Transverse colon (tissue), 4 donors: ENCODE measurements at regions not wholly inside any gene's neighbourhood (a gene's known extent, or its start where the extent isn't known, plus 50 kb on each side); places are given as distances from the start of the nearest gene placed in this dataset.

Experiments
- DNase-seq: peaks from one replicate; pipeline ENCODE4 v3.0.0-alpha.2; 2019
- H3K27ac ChIP-seq, 4 donors: fragments of 200-600 bp; sonication (generic); 2 replicates each; pipeline ENCODE4 v1.5.1; 2016 to 2018; ENCODE audit warnings: inconsistent platforms in 4 of 4
- H3K27me3 ChIP-seq: fragments of 200-600 bp; sonication (generic); 2 replicates; pipeline ENCODE4 v1.5.1; 2017; ENCODE audit warnings: inconsistent platforms
- H3K36me3 ChIP-seq, 4 donors: fragments of 200-600 bp; sonication (generic); 2 replicates each; pipeline ENCODE4 v1.5.1; 2017 to 2019; ENCODE audit warnings: inconsistent platforms in 4 of 4
- H3K4me1 ChIP-seq, 4 donors: fragments of 200-600 bp; sonication (generic); 2 replicates each; pipeline ENCODE4 v1.5.1; 2017 to 2020; ENCODE audit warnings: inconsistent platforms in 4 of 4
- H3K4me3 ChIP-seq, 4 donors: fragments of 200-600 bp; sonication (generic); 1 replicate in 1 of 4; 2 replicates in 3 of 4; pipeline versions ENCODE4 v1.5.1 to v1.6.1; 2017 to 2019; ENCODE audit warnings: inconsistent platforms in 4 of 4
- H3K9me3 ChIP-seq, 2 donors: fragments of 200-600 bp; sonication (generic); 2 replicates each; pipeline ENCODE4 v1.5.1; 2017 to 2019; ENCODE audit warnings: inconsistent platforms in 2 of 2
- CTCF ChIP-seq, 5 experiments: fragments of 200-600 bp in 3 of 5; fragments of 450-650 bp in 2 of 5; sonication (generic) in 3 of 5; IDR thresholded peaks; 1 replicate in 2 of 5; 2 replicates in 3 of 5; pipeline ENCODE4 v1.5.1; 2016 to 2017; ENCODE audit warnings: antibody characterized with exemption in 5 of 5, inconsistent platforms in 3 of 5, mild to moderate bottlenecking in 2 of 5, moderate library complexity in 1 of 5
- EP300 ChIP-seq: sonication (generic); formaldehyde crosslinking; IDR thresholded peaks from one replicate; pipeline ENCODE4 v1.6.1; 2017; ENCODE audit warnings: antibody characterized with exemption, low read depth
- POLR2A ChIP-seq: fragments of 450-650 bp; IDR thresholded peaks from one replicate; pipeline ENCODE4 v1.6.1; 2016; ENCODE audit warnings: antibody characterized with exemption, mild to moderate bottlenecking, moderate library complexity
- POLR2AphosphoS5 ChIP-seq, 3 donors: sonication (generic); formaldehyde crosslinking; IDR thresholded peaks; one replicate each; pipeline ENCODE4 v1.6.1; 2016; ENCODE audit warnings: antibody characterized with exemption in 3 of 3
- WGBS, 2 donors: methylation state at CpG; one replicate each; pipeline ENCODE4 v1.1.5; 2018; ENCODE audit warnings: low coverage in 1 of 2; 5-methylcytosine and 5-hydroxymethylcytosine counted together
- in situ Hi-C, 4 donors: fragments of 200-750 bp; cut with MboI; loops; one replicate each; pipeline versions ENCODE4 v1.15.0 to v1.15.1; 2017; ENCODE audit warnings: low sequenced_read_pairs in 3 of 4, low pct_ligation_motif_present in 1 of 4, low pct_unique_long_range_greater_than_20kb in 1 of 4
- intact Hi-C: fragments of 100-400 bp; cut with DNase I; formaldehyde crosslinking; loops from one replicate; pipeline ENCODE4 v1.15.1; 2023; ENCODE audit warnings: low total_unique reads

GRCh38 chr6:148054219-148054618 is 288.4 kb upstream of the SASH1 start:
- WGBS, 2 donors, result 38 to 78% methylated on average over 1 of the region's 1 CpG
- Histone ChIP-seq H3K27ac (no peak overlapping the region), H3K4me3 (no peak overlapping the region), H3K36me3 (no peaks in the 10 kb centered on the region), H3K27me3 (no peaks in the 10 kb centered on the region), H3K4me1 (no peaks in the 10 kb centered on the region), H3K9me3 (no peaks in the 10 kb centered on the region)
- in situ Hi-C loops, result no loop called here
- intact Hi-C loops, result no loop called here
- TF ChIP-seq EP300 (no peak), POLR2AphosphoS5 (IDR thresholded peaks at IDR 0.05) (no peak), CTCF (IDR thresholded peaks at IDR 0.05) (no peak), POLR2A (no peak)
- DNase-seq, result no peak

GRCh38 chr6:148055419-148055818 is 287.2 kb upstream of the SASH1 start:
- in situ Hi-C loops, result no loop called here
- 91% methylated on average over 3 of the region's 3 CpGs; no CpG with 5 or more reads in 1 of the 2 donors for WGBS, 2 donors

GRCh38 chr6:148059869-148060268 is 282.8 kb upstream of the SASH1 start:
- Histone ChIP-seq H3K36me3 (no peaks in the 10 kb centered on the region), H3K4me3 (no peak overlapping the region), H3K4me1 (no peaks in the 10 kb centered on the region), H3K27ac (no peak overlapping the region), H3K9me3 (peaks cover 0 to 10% of the 10 kb centered on the region in 2 donors), H3K27me3 (no peaks in the 10 kb centered on the region)
- intact Hi-C loops (no loop called here), in situ Hi-C loops (no loop called here)
- WGBS, 2 donors, result 52% methylated on average over 1 of the region's 1 CpG; no CpG with 5 or more reads in 1 of the 2 donors
- TF ChIP-seq CTCF (IDR thresholded peaks at IDR 0.05), result no peak
- no peak for TF ChIP-seq POLR2A
- no peak for TF ChIP-seq POLR2AphosphoS5 (IDR thresholded peaks at IDR 0.05)
- TF ChIP-seq EP300, result no peak
- DNase-seq, result no peak

More at GRCh38 chr6:148055419-148055818, 287.2 kb upstream of the SASH1 start:
- H3K4me1 ChIP-seq, result no peaks in the 10 kb centered on the region
- intact Hi-C loops, result no loop called here
- no peak overlapping the region for H3K27ac ChIP-seq
- no peak for TF ChIP-seq POLR2AphosphoS5 (IDR thresholded peaks at IDR 0.05)
- TF ChIP-seq POLR2A, result no peak
- no peak for TF ChIP-seq CTCF (IDR thresholded peaks at IDR 0.05)
- no peak for TF ChIP-seq EP300
- no peaks in the 10 kb centered on the region for H3K27me3 ChIP-seq
- H3K9me3 ChIP-seq, result peaks cover 0 to 10% of the 10 kb centered on the region in 2 donors
- no peak overlapping the region for H3K4me3 ChIP-seq
- H3K36me3 ChIP-seq, result no peaks in the 10 kb centered on the region
- DNase-seq, result no peak

DNA sequence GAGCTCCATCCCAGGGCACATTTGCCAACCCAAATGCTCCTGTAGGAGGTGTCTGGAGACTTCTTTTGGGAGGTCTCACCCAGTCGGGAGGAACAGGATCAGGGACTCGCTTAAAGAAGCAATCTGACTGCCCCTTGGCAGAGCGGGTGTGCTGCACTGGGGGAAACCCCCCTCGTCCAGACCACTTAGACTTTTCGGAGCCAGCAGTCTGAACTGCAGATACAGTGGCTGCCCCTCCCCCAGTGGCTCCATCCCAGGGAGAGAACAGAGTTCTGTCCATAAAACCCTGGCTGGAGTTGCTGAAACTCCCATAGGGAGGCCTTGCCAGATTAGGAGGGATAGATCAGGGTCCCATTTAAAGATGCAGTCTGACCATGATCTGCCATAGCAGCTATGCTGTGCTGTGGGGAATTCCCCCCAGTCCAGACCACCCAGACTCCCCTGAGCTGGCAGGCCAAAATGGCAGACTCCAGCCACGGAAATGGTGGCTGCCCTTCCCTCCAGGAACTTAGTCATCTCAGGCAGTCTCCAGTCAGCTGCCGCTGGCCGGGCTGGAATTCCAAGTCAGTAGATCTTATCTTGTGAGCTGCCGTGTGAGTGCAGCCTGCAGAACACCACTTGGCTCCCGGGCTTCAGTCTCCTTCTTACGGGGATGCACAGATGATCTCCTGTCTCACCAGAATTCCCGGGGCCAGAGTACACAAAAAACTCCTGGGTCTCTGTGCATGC is 278.1 kb upstream of the SASH1 start:
- H3K36me3 ChIP-seq, result no peaks in the 10 kb centered on the region
- TF ChIP-seq POLR2A (no peak), CTCF (IDR thresholded peaks at IDR 0.05) (no peak), EP300 (no peak), POLR2AphosphoS5 (IDR thresholded peaks at IDR 0.05) (no peak)
- intact Hi-C loops (no loop called here), in situ Hi-C loops (no loop called here)
- WGBS, 2 donors, result 78% methylated on average over 12 of the region's 12 CpGs; no CpG with 5 or more reads in 1 of the 2 donors
- no peaks in the 10 kb centered on the region for H3K27me3 ChIP-seq
- no peak overlapping the region for H3K4me3 ChIP-seq
- no peak overlapping the region for H3K27ac ChIP-seq
- peaks cover 0 to 7% of the 10 kb centered on the region in 2 donors for H3K9me3 ChIP-seq
- H3K4me1 ChIP-seq, result no peaks in the 10 kb centered on the region
- DNase-seq, result no peak
